Panc1 (cell line): ENCODE measurements at regions not wholly inside any gene's neighbourhood (a gene's known extent, or its start where the extent isn't known, plus 50 kb on each side); places are given as distances from the start of the nearest gene placed in this dataset.

Experiments used
- ATAC-seq: fragments of 200-7000 bp; cut with Tn5 transposase; 2 replicates; pipeline ENCODE4 v1.9.1; 2020; ENCODE audit warnings: mild to moderate bottlenecking, moderate library complexity
- BruUV-seq: library from RNA; stranded (reverse); fragments of 400-500 nt; replicated peaks from 2 replicates; lab custom pipeline; 2021; lab: Mats Ljungman, UMichigan
- CTCF ChIA-PET: fragments of 300-600 bp; sonication (Branson Sonifier 250); formaldehyde crosslinking; loops from one replicate; lab custom pipeline; 2022; ENCODE audit warnings: antibody characterized with exemption; lab: Charles Lee
- POLR2A ChIA-PET: fragments of 300-600 bp; sonication (Branson Sonifier 250); formaldehyde crosslinking; loops from one replicate; lab custom pipeline; 2022; ENCODE audit warnings: antibody characterized with exemption; lab: Charles Lee
- DNase-seq: peaks from one replicate; pipeline ENCODE4 v3.0.0-alpha.2; 2010; ENCODE audit warnings: low read depth, low spot score
- H3K27ac ChIP-seq: 2 replicates; pipeline ENCODE4 v1.5.1; 2011; ENCODE audit warnings: mild to moderate bottlenecking, low read length, inconsistent platforms
- H3K27me3 ChIP-seq: fragments of 200-500 bp; sonication (Bioruptor generic); 2 replicates; pipeline ENCODE4 v1.6.0; 2014; ENCODE audit warnings: low read length, inconsistent platforms; ENCODE audit not compliant: control insufficient read depth, insufficient read depth
- H3K36me3 ChIP-seq: fragments of 200-500 bp; sonication (Bioruptor generic); 2 replicates; pipeline ENCODE4 v1.5.1; 2014; ENCODE audit warnings: inconsistent platforms, mild to moderate bottlenecking, low read length, moderate library complexity; ENCODE audit not compliant: control insufficient read depth, insufficient read depth
- H3K4me1 ChIP-seq: 2 replicates; pipeline ENCODE4 v1.5.1; 2011; ENCODE audit warnings: inconsistent platforms, mild to moderate bottlenecking, low read length, moderate library complexity; ENCODE audit not compliant: control insufficient read depth, insufficient read depth
- H3K4me3 ChIP-seq, 2 experiments: 2 replicates each; pipeline ENCODE4 v1.5.1; 2011 to 2012; ENCODE audit warnings: low read depth in 2 of 2, low read length in 2 of 2, mild to moderate bottlenecking in 2 of 2, inconsistent platforms in 1 of 2, moderate library complexity in 1 of 2
- H3K9me3 ChIP-seq: fragments of 200-500 bp; sonication (Bioruptor generic); 2 replicates; pipeline ENCODE4 v1.5.1; 2014; ENCODE audit warnings: low read depth, mild to moderate bottlenecking, inconsistent platforms, low read length, moderate library complexity; ENCODE audit not compliant: control insufficient read depth, insufficient read depth
- POLR2AphosphoS5 ChIP-seq: IDR thresholded peaks from 2 replicates; pipeline ENCODE4 v1.6.1; 2012; ENCODE audit warnings: mild to moderate bottlenecking, low read depth, low read length, moderate library complexity
- SIN3A ChIP-seq: IDR thresholded peaks from 2 replicates; pipeline ENCODE4 v1.6.1; 2012; ENCODE audit warnings: low read depth, mild to moderate bottlenecking, low read length, moderate library complexity, borderline replicate concordance; ENCODE audit not compliant: insufficient read depth
- TCF7L2 ChIP-seq: IDR thresholded peaks from 2 replicates; pipeline ENCODE4 v1.6.1; 2011; ENCODE audit warnings: mild to moderate bottlenecking, low read depth, low read length, inconsistent platforms
- in situ Hi-C: cut with HindIII; loops from 2 replicates; pipeline ENCODE4 v1.10.0; 2016; ENCODE audit warnings: low sequenced_read_pairs, low pct_unique_long_range_greater_than_20kb
- intact Hi-C: fragments of 100-400 bp; cut with micrococcal nuclease; formaldehyde crosslinking; loops from one replicate; pipeline ENCODE4 v1.10.0; 2022; ENCODE audit not compliant: unreplicated experiment
- TF ChIP-seq, protein P1 (sequence below), 2 experiments: IDR thresholded peaks; 2 replicates each; pipeline ENCODE4 v1.6.1; 2011 to 2012; ENCODE audit warnings: low read depth in 2 of 2, control low read depth in 1 of 2, low read length in 1 of 2, mild to moderate bottlenecking in 1 of 2, moderate library complexity in 1 of 2; ENCODE audit not compliant: insufficient read depth in 1 of 2
- TF ChIP-seq, protein P2 (sequence below): fragments of 450-650 bp; IDR thresholded peaks from 2 replicates; pipeline ENCODE4 v1.5.1; 2017; ENCODE audit warnings: mild to moderate bottlenecking

DNA sequence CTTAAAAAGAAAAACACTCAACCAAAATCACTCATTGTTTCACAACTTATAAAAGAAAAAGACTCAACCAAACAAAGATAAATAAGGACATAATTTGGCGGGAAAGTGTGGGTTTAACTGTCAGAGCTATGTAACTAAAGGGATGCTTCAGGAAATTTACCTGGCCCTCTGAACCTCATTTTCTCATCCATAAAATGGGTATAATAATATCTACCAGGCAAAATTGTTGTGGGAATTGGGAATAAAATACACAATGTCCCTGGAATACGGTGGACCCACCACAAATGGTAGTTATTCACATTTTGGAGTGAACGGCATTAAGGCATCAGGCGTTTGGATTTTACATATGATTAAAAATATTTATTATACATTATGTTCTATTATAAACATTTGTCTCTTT lies 228.5 kb upstream of the ANKRD55 start:
- intact Hi-C loops (loop anchor here (10.0 kb wide), 1 partner anchor 187 kb away; no protein-coding TSS in a partner anchor), in situ Hi-C loops (no loop called here)
- ChIA-PET POLR2A (no interaction called here), CTCF (no interaction called here)
- Histone ChIP-seq H3K9me3 (no peaks in the 10 kb centered on the region), H3K4me1 (peaks cover 8% of the 10 kb centered on the region; the same call in 1 of the 2 replicates), H3K27ac (no peak overlapping the region), H3K36me3 (no peaks in the 10 kb centered on the region), H3K4me3 (no peak overlapping the region), H3K27me3 (no peaks in the 10 kb centered on the region)
- BruUV-seq: no TSS peak
- no peak for DNase-seq
- TF ChIP-seq, protein P1, sequence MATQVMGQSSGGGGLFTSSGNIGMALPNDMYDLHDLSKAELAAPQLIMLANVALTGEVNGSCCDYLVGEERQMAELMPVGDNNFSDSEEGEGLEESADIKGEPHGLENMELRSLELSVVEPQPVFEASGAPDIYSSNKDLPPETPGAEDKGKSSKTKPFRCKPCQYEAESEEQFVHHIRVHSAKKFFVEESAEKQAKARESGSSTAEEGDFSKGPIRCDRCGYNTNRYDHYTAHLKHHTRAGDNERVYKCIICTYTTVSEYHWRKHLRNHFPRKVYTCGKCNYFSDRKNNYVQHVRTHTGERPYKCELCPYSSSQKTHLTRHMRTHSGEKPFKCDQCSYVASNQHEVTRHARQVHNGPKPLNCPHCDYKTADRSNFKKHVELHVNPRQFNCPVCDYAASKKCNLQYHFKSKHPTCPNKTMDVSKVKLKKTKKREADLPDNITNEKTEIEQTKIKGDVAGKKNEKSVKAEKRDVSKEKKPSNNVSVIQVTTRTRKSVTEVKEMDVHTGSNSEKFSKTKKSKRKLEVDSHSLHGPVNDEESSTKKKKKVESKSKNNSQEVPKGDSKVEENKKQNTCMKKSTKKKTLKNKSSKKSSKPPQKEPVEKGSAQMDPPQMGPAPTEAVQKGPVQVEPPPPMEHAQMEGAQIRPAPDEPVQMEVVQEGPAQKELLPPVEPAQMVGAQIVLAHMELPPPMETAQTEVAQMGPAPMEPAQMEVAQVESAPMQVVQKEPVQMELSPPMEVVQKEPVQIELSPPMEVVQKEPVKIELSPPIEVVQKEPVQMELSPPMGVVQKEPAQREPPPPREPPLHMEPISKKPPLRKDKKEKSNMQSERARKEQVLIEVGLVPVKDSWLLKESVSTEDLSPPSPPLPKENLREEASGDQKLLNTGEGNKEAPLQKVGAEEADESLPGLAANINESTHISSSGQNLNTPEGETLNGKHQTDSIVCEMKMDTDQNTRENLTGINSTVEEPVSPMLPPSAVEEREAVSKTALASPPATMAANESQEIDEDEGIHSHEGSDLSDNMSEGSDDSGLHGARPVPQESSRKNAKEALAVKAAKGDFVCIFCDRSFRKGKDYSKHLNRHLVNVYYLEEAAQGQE (IDR thresholded peaks at IDR 0.05; ENCODE audit: insufficient read depth in 1 of 2, low read depth in 2 of 2, low read length in 1 of 2): no peak
- TF ChIP-seq TCF7L2: no peak
- no peak for TF ChIP-seq POLR2AphosphoS5
- no peak for TF ChIP-seq SIN3A
- TF ChIP-seq, protein P2, sequence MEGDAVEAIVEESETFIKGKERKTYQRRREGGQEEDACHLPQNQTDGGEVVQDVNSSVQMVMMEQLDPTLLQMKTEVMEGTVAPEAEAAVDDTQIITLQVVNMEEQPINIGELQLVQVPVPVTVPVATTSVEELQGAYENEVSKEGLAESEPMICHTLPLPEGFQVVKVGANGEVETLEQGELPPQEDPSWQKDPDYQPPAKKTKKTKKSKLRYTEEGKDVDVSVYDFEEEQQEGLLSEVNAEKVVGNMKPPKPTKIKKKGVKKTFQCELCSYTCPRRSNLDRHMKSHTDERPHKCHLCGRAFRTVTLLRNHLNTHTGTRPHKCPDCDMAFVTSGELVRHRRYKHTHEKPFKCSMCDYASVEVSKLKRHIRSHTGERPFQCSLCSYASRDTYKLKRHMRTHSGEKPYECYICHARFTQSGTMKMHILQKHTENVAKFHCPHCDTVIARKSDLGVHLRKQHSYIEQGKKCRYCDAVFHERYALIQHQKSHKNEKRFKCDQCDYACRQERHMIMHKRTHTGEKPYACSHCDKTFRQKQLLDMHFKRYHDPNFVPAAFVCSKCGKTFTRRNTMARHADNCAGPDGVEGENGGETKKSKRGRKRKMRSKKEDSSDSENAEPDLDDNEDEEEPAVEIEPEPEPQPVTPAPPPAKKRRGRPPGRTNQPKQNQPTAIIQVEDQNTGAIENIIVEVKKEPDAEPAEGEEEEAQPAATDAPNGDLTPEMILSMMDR: no peak
- ATAC-seq: no peak

DNA sequence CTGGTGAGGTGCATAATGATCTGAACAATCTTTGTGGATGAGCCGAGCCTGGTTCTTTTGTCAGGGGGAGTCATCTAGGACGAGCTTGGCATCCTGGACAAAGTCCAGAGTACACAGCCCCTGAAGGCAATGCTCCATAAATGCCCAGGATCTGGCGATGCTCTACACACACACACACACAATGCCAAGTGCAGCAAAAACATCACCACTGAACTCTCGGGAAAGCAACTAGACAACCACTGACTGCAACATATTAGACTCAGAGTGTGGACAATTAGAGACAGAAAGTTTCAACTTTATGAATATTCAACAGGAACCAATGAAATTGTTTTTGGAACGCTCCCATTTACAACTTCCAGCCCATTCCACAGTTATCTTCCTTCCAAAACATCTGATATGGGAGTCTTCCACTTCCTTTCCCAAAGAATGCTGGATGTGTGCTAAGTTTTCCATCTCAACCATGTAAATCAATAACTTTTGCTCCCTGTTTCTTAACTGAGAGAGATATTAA lies 227.6 kb upstream of the ANKRD55 start:
- Histone ChIP-seq H3K9me3 (no peaks in the 10 kb centered on the region), H3K36me3 (no peaks in the 10 kb centered on the region), H3K4me1 (peaks cover 8% of the 10 kb centered on the region; the same call in 1 of the 2 replicates), H3K27ac (no peak overlapping the region), H3K27me3 (no peaks in the 10 kb centered on the region), H3K4me3 (no peak overlapping the region)
- POLR2A ChIA-PET: no interaction called here
- intact Hi-C loops: loop anchor here (10.0 kb wide), 1 partner anchor 186 kb away; no protein-coding TSS in a partner anchor
- no TSS peak for BruUV-seq
- peak; percentile 62; the same call in 1 of the 2 replicates for ATAC-seq
- CTCF ChIA-PET: no interaction called here
- no peak for TF ChIP-seq POLR2AphosphoS5
- TF ChIP-seq, protein P1 (IDR thresholded peaks at IDR 0.05; ENCODE audit: insufficient read depth in 1 of 2, low read depth in 2 of 2, low read length in 1 of 2): no peak
- no peak for TF ChIP-seq TCF7L2
- TF ChIP-seq, protein P2: no peak
- TF ChIP-seq SIN3A: no peak
- in situ Hi-C loops: no loop called here
- DNase-seq: no peak
